ENCODE measurements at regions not wholly inside any gene's neighbourhood (a gene's known extent, or its start where the extent isn't known, plus 50 kb on each side); places are given as distances from the start of the nearest gene placed in this dataset.

DNA sequence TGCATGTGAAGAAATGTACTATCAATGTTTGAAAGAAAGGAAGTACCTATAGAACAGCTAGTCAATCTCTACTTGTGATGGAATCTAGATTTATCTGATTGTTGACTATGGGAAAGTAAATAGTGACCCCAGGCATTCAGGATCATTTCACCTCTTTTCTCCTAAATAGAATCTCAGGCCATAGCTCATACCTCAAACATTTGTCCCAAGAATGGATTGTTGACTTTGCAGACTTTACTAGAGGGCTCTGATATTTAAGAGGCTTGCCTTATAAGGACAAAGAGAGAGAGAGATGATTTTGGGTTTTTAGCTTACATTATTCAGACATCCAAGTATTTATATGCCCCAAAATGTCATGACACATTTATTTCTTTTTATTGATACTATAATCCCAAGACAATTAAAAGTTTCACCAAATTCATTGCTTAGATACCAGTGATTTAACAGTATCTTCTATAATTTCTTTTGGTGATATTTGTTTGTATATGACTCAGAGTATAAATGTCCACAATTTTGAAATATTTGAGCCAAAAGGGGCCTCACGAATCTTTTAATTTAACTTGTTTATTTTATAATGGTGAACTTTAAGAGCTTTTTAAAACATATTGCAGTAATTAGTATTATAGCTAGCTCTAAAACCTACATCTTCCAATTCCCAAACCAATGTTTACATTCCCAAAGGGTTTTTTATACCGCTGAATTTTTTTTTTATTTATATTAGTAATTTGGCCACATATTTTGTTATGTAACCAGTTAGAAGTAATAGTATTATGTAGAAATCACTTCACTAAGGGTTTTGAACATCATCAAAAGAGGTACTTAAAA lies 614.1 kb downstream of the PCDH7 start:
- H3K36me3 ChIP-seq (ENCODE audit: control insufficient read depth, insufficient read depth, low read length), result no peaks in the 10 kb centered on the region
- WGBS (ENCODE audit: insufficient coverage, insufficient read length), result no CpG with 5 or more reads among the region's 2 CpGs
- no peak overlapping the region for H3K4me3 ChIP-seq (ENCODE audit: low read length)
- no peaks in the 10 kb centered on the region for H3K4me1 ChIP-seq (ENCODE audit: control insufficient read depth, insufficient read depth, low read length)
- no peaks in the 10 kb centered on the region for H3K9me3 ChIP-seq (ENCODE audit: control insufficient read depth, insufficient read depth, low read length)
- DNase-seq (ENCODE audit: low read depth, low spot score), result no peak
- no peaks in the 10 kb centered on the region for H3K27me3 ChIP-seq (ENCODE audit: control insufficient read depth, insufficient read depth, low read length)
- H3K27ac ChIP-seq (ENCODE audit: low read length), result no peak overlapping the region

DNA sequence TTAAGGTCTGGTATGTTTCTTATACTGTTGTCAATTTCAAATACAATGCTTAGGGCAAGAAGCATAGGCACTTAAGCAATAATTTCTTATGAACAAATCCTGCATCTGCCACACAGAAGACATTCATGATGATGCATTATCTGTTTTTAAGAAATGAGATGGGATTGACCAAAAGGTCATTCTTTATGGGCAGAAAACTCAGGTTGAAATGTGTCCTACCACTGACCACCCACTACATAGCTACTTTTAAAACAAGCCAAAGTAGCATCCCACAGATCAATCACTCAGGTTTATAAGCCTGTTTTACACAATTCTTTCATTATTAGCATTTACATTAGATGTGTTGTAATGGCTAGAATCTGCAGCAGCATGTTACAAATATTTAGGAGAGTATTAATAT lies 617.8 kb downstream of the PCDH7 start:
- H3K9me3 ChIP-seq (ENCODE audit: control insufficient read depth, insufficient read depth, low read length), result no peaks in the 10 kb centered on the region
- H3K36me3 ChIP-seq (ENCODE audit: control insufficient read depth, insufficient read depth, low read length), result no peaks in the 10 kb centered on the region
- H3K4me3 ChIP-seq (ENCODE audit: low read length), result no peak overlapping the region
- no peaks in the 10 kb centered on the region for H3K4me1 ChIP-seq (ENCODE audit: control insufficient read depth, insufficient read depth, low read length)
- H3K27me3 ChIP-seq (ENCODE audit: control insufficient read depth, insufficient read depth, low read length), result no peaks in the 10 kb centered on the region
- DNase-seq (ENCODE audit: low read depth, low spot score), result no peak
- no peak overlapping the region for H3K27ac ChIP-seq (ENCODE audit: low read length)

DNA sequence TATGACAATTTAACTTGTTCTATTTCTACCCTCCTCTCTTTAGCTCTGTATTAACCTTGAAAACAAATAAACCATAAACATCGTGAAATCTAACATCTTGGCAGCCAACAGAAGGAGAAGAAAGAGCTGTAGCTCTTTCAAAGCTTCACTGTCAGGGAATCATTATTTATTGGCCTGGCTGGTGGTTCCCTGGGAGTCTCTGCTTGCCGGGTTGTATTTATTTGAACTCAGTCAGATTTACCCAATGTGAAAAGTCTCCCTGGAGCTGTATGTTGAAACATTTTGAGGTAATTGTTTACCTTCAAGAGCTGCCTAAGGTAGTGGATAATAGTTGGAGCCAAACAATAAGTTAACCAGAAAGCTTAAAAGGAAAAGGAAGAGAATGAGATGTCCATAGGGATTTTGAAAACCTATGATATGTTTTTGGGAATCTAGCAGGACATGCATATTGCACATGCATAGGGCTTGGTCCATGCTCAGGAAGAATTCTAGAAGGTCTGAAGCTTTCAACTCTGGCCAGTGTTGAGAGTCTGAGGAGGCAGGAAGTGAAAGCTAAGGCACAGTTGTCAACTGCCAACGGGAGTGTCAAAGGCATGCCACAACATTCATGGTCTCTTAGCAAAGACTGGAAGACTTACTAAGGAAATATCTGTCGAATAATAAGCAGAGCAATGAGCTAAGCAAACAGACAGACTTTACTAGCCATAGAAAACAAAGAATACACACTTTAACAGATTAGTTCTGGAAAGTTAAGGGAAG lies 621.6 kb downstream of the PCDH7 start:
- WGBS (ENCODE audit: insufficient coverage, insufficient read length), result no CpG with 5 or more reads among the region's 4 CpGs
- Histone ChIP-seq H3K9me3 (ENCODE audit: control insufficient read depth, insufficient read depth, low read length) (no peaks in the 10 kb centered on the region), H3K4me1 (ENCODE audit: control insufficient read depth, insufficient read depth, low read length) (no peaks in the 10 kb centered on the region), H3K36me3 (ENCODE audit: control insufficient read depth, insufficient read depth, low read length) (no peaks in the 10 kb centered on the region), H3K27ac (ENCODE audit: low read length) (no peak overlapping the region), H3K27me3 (ENCODE audit: control insufficient read depth, insufficient read depth, low read length) (no peaks in the 10 kb centered on the region), H3K4me3 (ENCODE audit: low read length) (no peak overlapping the region)
- DNase-seq (ENCODE audit: low read depth, low spot score), result no peak

DNA sequence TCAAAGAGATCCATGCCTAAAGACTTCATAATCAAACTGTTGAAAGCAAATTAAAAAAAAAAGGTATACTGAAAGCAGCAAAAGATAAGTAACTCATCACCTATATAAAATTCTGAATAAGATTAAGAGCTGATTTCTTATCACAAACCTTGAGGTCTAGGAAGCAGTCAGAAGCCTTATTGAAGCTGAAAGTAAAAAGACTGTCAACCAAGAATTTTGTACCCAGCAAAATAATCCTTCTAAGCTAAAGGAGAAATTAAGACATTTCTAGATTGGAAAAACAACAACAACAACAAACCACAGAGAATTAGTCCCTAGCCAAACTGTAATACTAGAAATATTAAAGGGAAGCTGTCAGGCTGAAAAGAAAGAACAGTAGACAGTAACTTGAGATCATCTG lies 622.9 kb downstream of the PCDH7 start:
- H3K9me3 ChIP-seq (ENCODE audit: control insufficient read depth, insufficient read depth, low read length), result no peaks in the 10 kb centered on the region
- H3K4me3 ChIP-seq (ENCODE audit: low read length), result no peak overlapping the region
- DNase-seq (ENCODE audit: low read depth, low spot score), result no peak
- H3K4me1 ChIP-seq (ENCODE audit: control insufficient read depth, insufficient read depth, low read length), result no peaks in the 10 kb centered on the region
- H3K27me3 ChIP-seq (ENCODE audit: control insufficient read depth, insufficient read depth, low read length), result no peaks in the 10 kb centered on the region
- no peak overlapping the region for H3K27ac ChIP-seq (ENCODE audit: low read length)
- no peaks in the 10 kb centered on the region for H3K36me3 ChIP-seq (ENCODE audit: control insufficient read depth, insufficient read depth, low read length)

DNA sequence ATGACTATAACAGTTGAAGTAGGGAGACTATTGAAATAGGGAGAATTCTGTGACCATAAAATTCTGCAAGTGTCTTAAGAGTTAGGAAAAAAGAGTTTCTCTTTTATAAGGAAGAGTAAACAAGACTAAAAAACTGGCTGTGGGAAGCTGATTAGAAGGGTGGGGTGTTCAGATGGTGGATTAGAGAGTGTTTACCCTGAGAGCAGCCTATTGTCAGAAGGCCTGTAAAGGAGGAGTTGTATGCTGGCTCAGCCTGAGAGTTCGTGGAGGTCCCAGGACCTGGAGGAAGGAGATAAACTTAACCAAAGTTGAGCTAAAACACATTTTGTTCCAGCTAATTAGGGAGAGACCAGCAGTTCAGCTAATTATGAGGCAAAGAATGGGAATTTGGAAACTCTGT lies 629.7 kb downstream of the PCDH7 start:
- no peaks in the 10 kb centered on the region for H3K27me3 ChIP-seq (ENCODE audit: control insufficient read depth, insufficient read depth, low read length)
- H3K27ac ChIP-seq (ENCODE audit: low read length), result no peak overlapping the region
- no CpG with 5 or more reads among the region's 1 CpG for WGBS (ENCODE audit: insufficient coverage, insufficient read length)
- no peaks in the 10 kb centered on the region for H3K9me3 ChIP-seq (ENCODE audit: control insufficient read depth, insufficient read depth, low read length)
- H3K4me3 ChIP-seq (ENCODE audit: low read length), result no peak overlapping the region
- no peaks in the 10 kb centered on the region for H3K36me3 ChIP-seq (ENCODE audit: control insufficient read depth, insufficient read depth, low read length)
- no peak for DNase-seq (ENCODE audit: low read depth, low spot score)
- H3K4me1 ChIP-seq (ENCODE audit: control insufficient read depth, insufficient read depth, low read length), result no peaks in the 10 kb centered on the region

DNA sequence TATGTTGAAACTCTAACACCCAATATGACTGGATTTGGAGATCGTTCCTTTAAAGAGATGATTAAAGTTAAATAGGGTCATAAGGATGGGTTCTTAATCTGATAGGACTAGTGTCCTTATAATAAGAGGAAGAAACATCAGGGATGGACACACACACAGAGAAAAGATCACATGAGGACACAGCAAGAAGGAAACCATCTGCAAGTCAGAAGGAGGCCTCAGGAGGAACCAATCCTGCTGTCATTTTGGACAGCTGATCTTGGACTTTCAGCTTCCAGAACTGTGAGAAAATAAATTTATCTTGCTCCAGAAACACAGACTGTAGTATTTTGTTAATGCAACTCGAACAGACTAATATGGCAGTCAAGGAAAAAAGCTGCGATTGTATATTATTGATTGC lies 631.5 kb downstream of the PCDH7 start:
- Histone ChIP-seq H3K27me3 (ENCODE audit: control insufficient read depth, insufficient read depth, low read length) (no peaks in the 10 kb centered on the region), H3K9me3 (ENCODE audit: control insufficient read depth, insufficient read depth, low read length) (no peaks in the 10 kb centered on the region), H3K4me3 (ENCODE audit: low read length) (no peak overlapping the region), H3K36me3 (ENCODE audit: control insufficient read depth, insufficient read depth, low read length) (no peaks in the 10 kb centered on the region), H3K27ac (ENCODE audit: low read length) (no peak overlapping the region), H3K4me1 (ENCODE audit: control insufficient read depth, insufficient read depth, low read length) (no peaks in the 10 kb centered on the region)
- DNase-seq (ENCODE audit: low read depth, low spot score), result no peak
- WGBS (ENCODE audit: insufficient coverage, insufficient read length), result no CpG with 5 or more reads among the region's 3 CpGs

DNA sequence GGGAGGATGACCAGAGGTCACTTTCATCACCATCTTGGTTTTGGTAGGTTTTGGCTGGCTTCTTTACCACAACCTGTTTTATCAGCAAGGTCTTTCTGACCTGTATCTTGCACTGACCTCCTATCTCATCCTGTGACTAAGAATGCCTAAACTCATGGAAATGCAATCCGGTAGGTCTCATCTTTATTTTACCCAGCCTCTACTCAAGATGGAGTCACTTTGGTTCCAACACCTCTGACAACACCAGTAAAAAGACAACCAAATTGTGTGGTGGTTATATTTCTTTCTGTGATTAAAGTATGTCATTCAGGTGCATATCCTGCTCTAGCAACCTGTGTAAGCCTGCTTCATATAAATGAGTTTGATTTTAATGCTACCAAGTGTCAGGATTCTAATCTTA lies 636.7 kb downstream of the PCDH7 start:
- WGBS (ENCODE audit: insufficient coverage, insufficient read length), result no CpG with 5 or more reads among the region's 1 CpG
- no peaks in the 10 kb centered on the region for H3K4me1 ChIP-seq (ENCODE audit: control insufficient read depth, insufficient read depth, low read length)

DNA sequence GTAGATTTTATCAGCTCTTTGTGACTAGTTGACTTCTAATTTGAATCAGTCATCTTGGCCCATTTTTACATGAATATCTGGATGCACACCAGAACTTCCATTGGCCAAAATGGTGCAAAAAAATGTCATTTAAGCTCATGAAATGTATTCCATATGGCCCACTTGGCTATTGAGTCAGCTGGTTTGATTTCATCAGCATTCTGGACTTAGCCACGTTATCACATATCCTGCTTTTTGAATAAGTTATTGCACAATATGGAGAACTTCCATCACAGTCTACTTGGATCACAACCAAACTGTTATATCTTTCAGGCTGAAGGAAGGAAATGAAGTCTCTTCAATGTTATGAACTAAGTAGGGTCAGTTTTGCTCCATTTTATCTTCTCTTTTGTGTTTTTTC lies 640.6 kb downstream of the PCDH7 start:
- no peak overlapping the region for H3K4me3 ChIP-seq (ENCODE audit: low read length)
- no peaks in the 10 kb centered on the region for H3K9me3 ChIP-seq (ENCODE audit: control insufficient read depth, insufficient read depth, low read length)
- H3K4me1 ChIP-seq (ENCODE audit: control insufficient read depth, insufficient read depth, low read length), result no peaks in the 10 kb centered on the region
- no peak overlapping the region for H3K27ac ChIP-seq (ENCODE audit: low read length)
- no peak for DNase-seq (ENCODE audit: low read depth, low spot score)
- WGBS (ENCODE audit: insufficient coverage, insufficient read length), result no CpG with 5 or more reads among the region's 1 CpG
- no peaks in the 10 kb centered on the region for H3K36me3 ChIP-seq (ENCODE audit: control insufficient read depth, insufficient read depth, low read length)
- no peaks in the 10 kb centered on the region for H3K27me3 ChIP-seq (ENCODE audit: control insufficient read depth, insufficient read depth, low read length)

More for the DNA sequence above, 636.7 kb downstream of the PCDH7 start:
- H3K9me3 ChIP-seq (ENCODE audit: control insufficient read depth, insufficient read depth, low read length), result no peaks in the 10 kb centered on the region
- no peaks in the 10 kb centered on the region for H3K27me3 ChIP-seq (ENCODE audit: control insufficient read depth, insufficient read depth, low read length)
- no peak for DNase-seq (ENCODE audit: low read depth, low spot score)
- no peaks in the 10 kb centered on the region for H3K36me3 ChIP-seq (ENCODE audit: control insufficient read depth, insufficient read depth, low read length)
- no peak overlapping the region for H3K4me3 ChIP-seq (ENCODE audit: low read length)
- H3K27ac ChIP-seq (ENCODE audit: low read length), result no peak overlapping the region

DNA sequence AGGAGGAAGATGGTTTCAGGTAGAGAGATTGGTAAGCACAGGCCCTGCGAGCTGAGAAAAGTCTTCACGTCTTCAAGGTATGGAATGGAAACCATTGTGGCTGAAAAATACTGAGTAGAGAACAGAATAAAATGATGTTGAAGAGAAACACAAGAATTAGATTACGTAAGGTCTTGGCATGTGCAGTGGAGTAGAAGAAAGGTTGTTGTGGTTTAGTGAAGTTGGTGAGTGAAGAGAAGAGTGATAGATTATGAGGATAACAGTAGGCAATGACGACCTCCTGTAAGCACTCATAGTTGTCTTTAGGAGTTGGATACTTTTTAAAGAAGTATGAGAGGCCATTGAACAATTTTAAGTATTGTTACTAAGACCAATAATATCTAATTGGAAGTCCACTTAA lies 642.6 kb downstream of the PCDH7 start:
- no peak overlapping the region for H3K27ac ChIP-seq (ENCODE audit: low read length)
- H3K4me3 ChIP-seq (ENCODE audit: low read length), result no peak overlapping the region
- no peak for DNase-seq (ENCODE audit: low read depth, low spot score)
- 100% methylated on average over 1 of the region's 4 CpGs for WGBS (ENCODE audit: insufficient coverage, insufficient read length)
- no peaks in the 10 kb centered on the region for H3K4me1 ChIP-seq (ENCODE audit: control insufficient read depth, insufficient read depth, low read length)
- no peaks in the 10 kb centered on the region for H3K9me3 ChIP-seq (ENCODE audit: control insufficient read depth, insufficient read depth, low read length)
- H3K27me3 ChIP-seq (ENCODE audit: control insufficient read depth, insufficient read depth, low read length), result no peaks in the 10 kb centered on the region
- H3K36me3 ChIP-seq (ENCODE audit: control insufficient read depth, insufficient read depth, low read length), result no peaks in the 10 kb centered on the region

DNA sequence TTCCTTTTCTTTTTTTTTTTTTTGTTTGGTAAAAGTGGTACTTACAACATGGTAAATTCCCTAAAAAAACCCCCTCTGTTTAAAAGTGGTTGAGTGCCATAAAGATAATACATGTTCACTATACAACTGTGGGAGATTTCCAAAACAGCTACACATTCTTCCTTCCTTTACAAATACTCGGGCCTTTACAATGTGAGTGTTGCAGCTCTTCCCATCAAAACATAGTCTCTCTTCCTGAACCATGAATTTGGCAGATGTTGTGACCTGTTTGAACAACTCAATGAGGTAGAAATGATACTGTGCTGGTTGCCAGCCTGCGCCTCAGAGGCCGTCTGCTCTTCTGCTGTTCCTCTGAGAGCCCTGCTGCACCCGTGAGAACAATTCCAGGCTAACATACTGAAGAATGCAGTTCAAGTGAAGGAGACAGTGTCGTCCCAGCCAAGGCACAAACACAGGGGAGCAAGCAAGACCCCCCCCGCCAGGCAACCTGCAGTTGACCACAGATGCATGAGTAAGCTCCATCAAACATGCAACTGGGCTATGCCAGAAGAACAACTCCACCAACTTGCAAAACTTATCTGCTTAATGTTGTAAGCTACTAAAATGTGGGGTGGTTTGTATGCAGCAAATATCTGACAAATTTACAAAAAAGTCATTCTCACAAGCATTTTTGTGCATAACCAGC lies 645.0 kb downstream of the PCDH7 start:
- no peaks in the 10 kb centered on the region for H3K27me3 ChIP-seq (ENCODE audit: control insufficient read depth, insufficient read depth, low read length)
- no peaks in the 10 kb centered on the region for H3K9me3 ChIP-seq (ENCODE audit: control insufficient read depth, insufficient read depth, low read length)
- WGBS (ENCODE audit: insufficient coverage, insufficient read length), result no CpG with 5 or more reads among the region's 6 CpGs
- H3K4me3 ChIP-seq (ENCODE audit: low read length), result no peak overlapping the region
- no peaks in the 10 kb centered on the region for H3K4me1 ChIP-seq (ENCODE audit: control insufficient read depth, insufficient read depth, low read length)
- H3K36me3 ChIP-seq (ENCODE audit: control insufficient read depth, insufficient read depth, low read length), result no peaks in the 10 kb centered on the region
- no peak overlapping the region for H3K27ac ChIP-seq (ENCODE audit: low read length)
- DNase-seq (ENCODE audit: low read depth, low spot score), result no peak

Data from iPS DF 6.9 (cell line).